Smooth muscle cell (in vitro differentiated cells): ENCODE measurements at regions not wholly inside any gene's neighbourhood (a gene's known extent, or its start where the extent isn't known, plus 50 kb on each side); places are given as distances from the start of the nearest gene placed in this dataset.

Experiments
- DNase-seq: peaks from one replicate; lab custom pipeline; 2025; ENCODE audit not compliant: unreplicated experiment; lab: John Stamatoyannopoulos, UW
- H2AFZ ChIP-seq: fragments of 200-600 bp; sonication (generic); 2 replicates; pipeline ENCODE4 v1.6.0; 2016; ENCODE audit warnings: antibody characterized with exemption, low read depth, mild to moderate bottlenecking
- H3F3A ChIP-seq: fragments of 200-600 bp; sonication (generic); 2 replicates; pipeline ENCODE4 v1.6.0; 2017; ENCODE audit warnings: antibody characterized with exemption, low read depth
- H3K27ac ChIP-seq: fragments of 200-600 bp; sonication (generic); 2 replicates; pipeline ENCODE4 v1.5.1; 2016; ENCODE audit warnings: low read depth, mild to moderate bottlenecking
- H3K27me3 ChIP-seq: fragments of 200-600 bp; sonication (generic); 2 replicates; pipeline ENCODE4 v1.6.1; 2016; ENCODE audit warnings: low read depth, mild to moderate bottlenecking
- H3K36me3 ChIP-seq: fragments of 200-600 bp; sonication (generic); 2 replicates; pipeline ENCODE4 v1.5.1; 2016; ENCODE audit warnings: low read depth
- H3K4me1 ChIP-seq: fragments of 200-600 bp; sonication (generic); 2 replicates; pipeline ENCODE4 v1.5.1; 2016; ENCODE audit warnings: low read depth
- H3K4me2 ChIP-seq: fragments of 200-600 bp; sonication (generic); 2 replicates; pipeline ENCODE4 v1.6.0; 2016; ENCODE audit warnings: mild to moderate bottlenecking
- H3K4me3 ChIP-seq: fragments of 200-600 bp; sonication (generic); 2 replicates; pipeline ENCODE4 v1.5.1; 2016; ENCODE audit warnings: mild to moderate bottlenecking
- H3K79me2 ChIP-seq: fragments of 200-600 bp; sonication (generic); 2 replicates; pipeline ENCODE4 v1.6.0; 2016; ENCODE audit warnings: low read depth, mild to moderate bottlenecking
- H3K9ac ChIP-seq: fragments of 200-600 bp; sonication (generic); 2 replicates; pipeline ENCODE4 v1.6.0; 2016; ENCODE audit warnings: low read depth
- H3K9me3 ChIP-seq: fragments of 200-600 bp; sonication (generic); replicated peaks from 2 replicates; pipeline ENCODE4 v1.5.1; 2016; ENCODE audit warnings: low read depth
- H4K20me1 ChIP-seq: fragments of 200-600 bp; sonication (generic); 2 replicates; pipeline ENCODE4 v1.6.0; 2016; ENCODE audit warnings: low read depth
- WGBS: methylation state at CpG from one replicate; pipeline ENCODE4 v1.1.7; 2016; ENCODE audit warnings: low lambda C conversion rate; 5-methylcytosine and 5-hydroxymethylcytosine counted together
- TF ChIP-seq, protein P1 (sequence below): fragments of 200-600 bp; sonication (generic); IDR thresholded peaks from 2 replicates; pipeline ENCODE4 v1.5.1; 2017; ENCODE audit warnings: borderline replicate concordance, mild to moderate bottlenecking, antibody characterized with exemption; ENCODE audit not compliant: insufficient read depth, poor library complexity, severe bottlenecking

GRCh38 chr5:30752015-30752414 is 441.5 kb upstream of the CDH6 start:
- Histone ChIP-seq H2AFZ (no peak overlapping the region), H3K4me3 (no peak overlapping the region), H3K9ac (no peak overlapping the region), H4K20me1 (no peaks in the 10 kb centered on the region), H3K27me3 (no peaks in the 10 kb centered on the region), H3K79me2 (no peaks in the 10 kb centered on the region), H3K9me3 (no peaks in the 10 kb centered on the region), H3K27ac (no peak overlapping the region), H3K4me1 (no peaks in the 10 kb centered on the region), H3K36me3 (no peaks in the 10 kb centered on the region), H3F3A (no peaks in the 10 kb centered on the region), H3K4me2 (no peak overlapping the region)
- 83% methylated on average over 2 of the region's 2 CpGs for WGBS
- TF ChIP-seq, protein P1, sequence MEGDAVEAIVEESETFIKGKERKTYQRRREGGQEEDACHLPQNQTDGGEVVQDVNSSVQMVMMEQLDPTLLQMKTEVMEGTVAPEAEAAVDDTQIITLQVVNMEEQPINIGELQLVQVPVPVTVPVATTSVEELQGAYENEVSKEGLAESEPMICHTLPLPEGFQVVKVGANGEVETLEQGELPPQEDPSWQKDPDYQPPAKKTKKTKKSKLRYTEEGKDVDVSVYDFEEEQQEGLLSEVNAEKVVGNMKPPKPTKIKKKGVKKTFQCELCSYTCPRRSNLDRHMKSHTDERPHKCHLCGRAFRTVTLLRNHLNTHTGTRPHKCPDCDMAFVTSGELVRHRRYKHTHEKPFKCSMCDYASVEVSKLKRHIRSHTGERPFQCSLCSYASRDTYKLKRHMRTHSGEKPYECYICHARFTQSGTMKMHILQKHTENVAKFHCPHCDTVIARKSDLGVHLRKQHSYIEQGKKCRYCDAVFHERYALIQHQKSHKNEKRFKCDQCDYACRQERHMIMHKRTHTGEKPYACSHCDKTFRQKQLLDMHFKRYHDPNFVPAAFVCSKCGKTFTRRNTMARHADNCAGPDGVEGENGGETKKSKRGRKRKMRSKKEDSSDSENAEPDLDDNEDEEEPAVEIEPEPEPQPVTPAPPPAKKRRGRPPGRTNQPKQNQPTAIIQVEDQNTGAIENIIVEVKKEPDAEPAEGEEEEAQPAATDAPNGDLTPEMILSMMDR = no peak
- no peak for DNase-seq

DNA sequence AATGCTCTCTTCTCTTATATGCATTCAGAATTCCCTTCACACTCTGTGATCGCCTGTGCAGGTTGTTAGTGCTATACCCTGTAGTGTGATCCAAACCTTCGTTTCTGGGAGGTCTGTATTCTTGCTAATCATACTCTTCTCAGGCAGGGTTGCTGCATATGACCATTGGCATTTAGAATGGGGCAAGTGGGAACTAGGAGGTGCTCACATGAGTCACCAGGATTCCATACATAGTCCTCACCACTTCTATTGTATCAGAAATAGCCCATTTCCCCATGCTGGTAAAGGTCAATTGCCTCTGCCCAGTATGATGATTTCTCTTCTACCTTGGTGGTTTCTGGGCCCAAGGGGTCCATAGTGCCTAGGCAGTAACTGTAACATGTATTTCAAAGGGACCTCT is 443.5 kb upstream of the CDH6 start:
- no peak overlapping the region for H3K4me2 ChIP-seq
- H3K4me1 ChIP-seq = no peaks in the 10 kb centered on the region
- no peaks in the 10 kb centered on the region for H3K27me3 ChIP-seq
- H4K20me1 ChIP-seq = no peaks in the 10 kb centered on the region
- no peaks in the 10 kb centered on the region for H3K9me3 ChIP-seq
- H3K4me3 ChIP-seq = no peak overlapping the region
- H3K79me2 ChIP-seq = no peaks in the 10 kb centered on the region
- DNase-seq = no peak
- no peaks in the 10 kb centered on the region for H3K36me3 ChIP-seq
- TF ChIP-seq, protein P1 = no peak
- no peak overlapping the region for H2AFZ ChIP-seq
- no peak overlapping the region for H3K9ac ChIP-seq
- 88% methylated on average over 2 of the region's 2 CpGs for WGBS
- no peak overlapping the region for H3K27ac ChIP-seq
- H3F3A ChIP-seq = no peaks in the 10 kb centered on the region

DNA sequence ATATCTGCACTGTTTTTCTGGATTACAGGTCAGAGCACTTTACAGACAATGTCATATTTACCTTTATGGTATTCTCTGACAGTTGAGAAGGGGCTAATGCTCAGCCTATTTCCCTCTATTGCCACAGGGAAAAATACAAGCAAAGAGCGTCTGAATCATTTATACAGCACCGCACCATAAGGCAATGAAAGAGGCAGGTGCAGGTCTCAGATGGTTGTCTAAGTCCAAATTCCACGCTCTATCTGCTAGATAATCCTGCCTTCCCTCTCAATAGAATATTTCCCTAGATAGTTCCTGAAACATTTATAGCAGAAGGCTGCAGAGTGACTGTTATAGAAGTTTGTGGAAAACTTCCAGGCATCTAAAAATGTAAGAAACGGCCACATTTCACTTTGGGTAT is 446.1 kb upstream of the CDH6 start:
- Histone ChIP-seq H3K9ac (no peak overlapping the region), H3K36me3 (no peaks in the 10 kb centered on the region), H3K27me3 (no peaks in the 10 kb centered on the region), H3K9me3 (no peaks in the 10 kb centered on the region), H3K27ac (no peak overlapping the region), H3K4me2 (no peak overlapping the region), H3K79me2 (no peaks in the 10 kb centered on the region), H3F3A (no peaks in the 10 kb centered on the region), H3K4me3 (no peak overlapping the region), H4K20me1 (no peaks in the 10 kb centered on the region), H3K4me1 (no peaks in the 10 kb centered on the region), H2AFZ (no peak overlapping the region)
- DNase-seq = no peak
- TF ChIP-seq, protein P1 = no peak
- WGBS = 91% methylated on average over 4 of the region's 4 CpGs

GRCh38 chr5:30736669-30737068 is 456.8 kb upstream of the CDH6 start:
- Histone ChIP-seq H4K20me1 (no peaks in the 10 kb centered on the region), H3K36me3 (no peaks in the 10 kb centered on the region), H2AFZ (no peak overlapping the region), H3K4me1 (no peaks in the 10 kb centered on the region), H3K4me2 (no peak overlapping the region), H3K4me3 (no peak overlapping the region), H3K9me3 (no peaks in the 10 kb centered on the region), H3K9ac (no peak overlapping the region), H3K79me2 (no peaks in the 10 kb centered on the region), H3F3A (no peaks in the 10 kb centered on the region), H3K27ac (no peak overlapping the region), H3K27me3 (no peaks in the 10 kb centered on the region)
- no peak for DNase-seq
- TF ChIP-seq, protein P1 = no peak
